OCI-LY3 (cell line): ENCODE measurements at regions not wholly inside any gene's neighbourhood (a gene's known extent, or its start where the extent isn't known, plus 50 kb on each side); places are given as distances from the start of the nearest gene placed in this dataset.

Experiments used
- CTCF ChIP-seq: fragments of 200-600, 300-600 bp; sonication (generic); IDR thresholded peaks from 2 replicates; pipeline ENCODE4 v1.5.1; 2014; ENCODE audit warnings: antibody characterized with exemption, low read length, low read depth
- EZH2phosphoT487 ChIP-seq: fragments of 200-600 bp; shearing (Covaris generic); IDR thresholded peaks from 2 replicates; pipeline ENCODE4 v1.6.1; 2018; ENCODE audit warnings: antibody characterized with exemption, mixed run types, low read depth

GRCh38 chr17:70683936-70684335, 514.6 kb downstream of the KCNJ2 start:
- TF ChIP-seq CTCF (no peak), EZH2phosphoT487 (no peak)
